ENCODE measurements at regions not wholly inside any gene's neighbourhood (a gene's known extent, or its start where the extent isn't known, plus 50 kb on each side); places are given as distances from the start of the nearest gene placed in this dataset.

DNA sequence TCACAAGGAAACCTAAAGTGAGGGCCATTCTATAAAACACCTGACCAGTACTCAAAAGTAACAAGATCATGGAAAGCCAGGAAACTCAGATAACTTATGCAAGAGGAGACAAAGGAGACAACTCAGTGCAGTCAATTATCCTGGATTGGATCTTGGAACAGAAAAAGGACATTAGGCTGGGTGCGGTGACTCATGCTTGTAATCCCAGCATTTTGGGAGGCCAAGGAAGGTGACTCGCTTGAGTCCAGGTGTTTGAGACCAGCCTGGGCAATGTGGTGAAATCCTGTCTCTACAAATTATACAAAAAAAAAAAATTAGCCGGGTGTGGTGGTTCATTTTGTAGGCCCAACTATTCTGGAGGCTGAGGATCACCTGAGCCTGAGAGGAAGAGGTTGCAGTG lies 424.5 kb upstream of the SPRED2 start:
- TF ChIP-seq, protein P1, sequence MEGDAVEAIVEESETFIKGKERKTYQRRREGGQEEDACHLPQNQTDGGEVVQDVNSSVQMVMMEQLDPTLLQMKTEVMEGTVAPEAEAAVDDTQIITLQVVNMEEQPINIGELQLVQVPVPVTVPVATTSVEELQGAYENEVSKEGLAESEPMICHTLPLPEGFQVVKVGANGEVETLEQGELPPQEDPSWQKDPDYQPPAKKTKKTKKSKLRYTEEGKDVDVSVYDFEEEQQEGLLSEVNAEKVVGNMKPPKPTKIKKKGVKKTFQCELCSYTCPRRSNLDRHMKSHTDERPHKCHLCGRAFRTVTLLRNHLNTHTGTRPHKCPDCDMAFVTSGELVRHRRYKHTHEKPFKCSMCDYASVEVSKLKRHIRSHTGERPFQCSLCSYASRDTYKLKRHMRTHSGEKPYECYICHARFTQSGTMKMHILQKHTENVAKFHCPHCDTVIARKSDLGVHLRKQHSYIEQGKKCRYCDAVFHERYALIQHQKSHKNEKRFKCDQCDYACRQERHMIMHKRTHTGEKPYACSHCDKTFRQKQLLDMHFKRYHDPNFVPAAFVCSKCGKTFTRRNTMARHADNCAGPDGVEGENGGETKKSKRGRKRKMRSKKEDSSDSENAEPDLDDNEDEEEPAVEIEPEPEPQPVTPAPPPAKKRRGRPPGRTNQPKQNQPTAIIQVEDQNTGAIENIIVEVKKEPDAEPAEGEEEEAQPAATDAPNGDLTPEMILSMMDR (IDR thresholded peaks at IDR 0.05; ENCODE audit: insufficient read depth, low read depth, low read length) = no peak
- TF ChIP-seq EZH2 (IDR thresholded peaks at IDR 0.05; ENCODE audit: insufficient read depth, low read length) = no peak
